ENCODE measurements at regions not wholly inside any gene's neighbourhood (a gene's known extent, or its start where the extent isn't known, plus 50 kb on each side); places are given as distances from the start of the nearest gene placed in this dataset.

- TF ChIP-seq CTCF (IDR thresholded peaks at IDR 0.05) = no peak
- no peak for TF ChIP-seq POLR2A (IDR thresholded peaks at IDR 0.05)
Observed at GRCh38 chr22:47476231-47476630, 713.8 kb downstream of the TBC1D22A start.

Measured in adrenal gland (tissue), 5 donors.